ENCODE measurements at regions not wholly inside any gene's neighbourhood (a gene's known extent, or its start where the extent isn't known, plus 50 kb on each side); places are given as distances from the start of the nearest gene placed in this dataset.

DNA sequence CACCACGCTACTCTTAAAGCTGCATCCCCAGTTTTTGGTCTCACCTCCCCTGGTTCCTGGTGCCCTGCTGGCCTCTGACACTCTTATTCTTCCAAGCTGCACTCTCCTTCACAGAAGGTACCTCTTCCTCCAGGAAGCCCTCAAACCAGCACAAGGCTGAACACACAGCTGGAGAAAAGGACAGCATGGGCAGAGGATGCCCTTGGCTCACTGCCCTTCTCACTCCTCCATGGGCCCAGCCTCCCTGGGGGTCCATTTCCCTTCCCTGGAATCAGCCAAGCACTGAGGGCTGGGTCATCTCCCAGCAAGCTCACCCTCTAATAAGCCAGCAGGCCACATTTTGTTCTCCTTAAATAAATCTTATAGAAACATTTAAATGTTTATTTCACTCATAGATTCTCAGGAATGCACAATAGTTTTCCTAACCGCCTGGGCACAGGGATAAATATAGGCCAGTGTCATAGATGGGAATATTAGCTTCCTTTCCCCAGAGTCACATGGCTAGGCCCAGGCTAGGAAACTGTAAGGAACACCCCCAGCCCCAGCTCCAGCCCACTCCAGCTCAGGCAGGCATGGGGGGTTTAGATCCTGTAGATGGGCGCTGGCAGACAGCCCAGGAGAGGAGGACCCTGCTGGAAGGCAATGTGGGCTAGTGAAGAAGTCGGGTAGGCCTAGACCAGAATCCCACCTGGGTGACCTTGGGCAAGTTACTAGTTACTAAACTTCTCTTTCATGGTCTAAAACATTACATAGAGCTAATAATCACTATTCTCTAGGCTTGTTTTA is 51.5 kb downstream of the IRAG1 start:
- H3K4me3 ChIP-seq (ENCODE audit: low read length): no peak overlapping the region
- DNase-seq (ENCODE audit: low read depth): no peak
- TF ChIP-seq, protein P1, sequence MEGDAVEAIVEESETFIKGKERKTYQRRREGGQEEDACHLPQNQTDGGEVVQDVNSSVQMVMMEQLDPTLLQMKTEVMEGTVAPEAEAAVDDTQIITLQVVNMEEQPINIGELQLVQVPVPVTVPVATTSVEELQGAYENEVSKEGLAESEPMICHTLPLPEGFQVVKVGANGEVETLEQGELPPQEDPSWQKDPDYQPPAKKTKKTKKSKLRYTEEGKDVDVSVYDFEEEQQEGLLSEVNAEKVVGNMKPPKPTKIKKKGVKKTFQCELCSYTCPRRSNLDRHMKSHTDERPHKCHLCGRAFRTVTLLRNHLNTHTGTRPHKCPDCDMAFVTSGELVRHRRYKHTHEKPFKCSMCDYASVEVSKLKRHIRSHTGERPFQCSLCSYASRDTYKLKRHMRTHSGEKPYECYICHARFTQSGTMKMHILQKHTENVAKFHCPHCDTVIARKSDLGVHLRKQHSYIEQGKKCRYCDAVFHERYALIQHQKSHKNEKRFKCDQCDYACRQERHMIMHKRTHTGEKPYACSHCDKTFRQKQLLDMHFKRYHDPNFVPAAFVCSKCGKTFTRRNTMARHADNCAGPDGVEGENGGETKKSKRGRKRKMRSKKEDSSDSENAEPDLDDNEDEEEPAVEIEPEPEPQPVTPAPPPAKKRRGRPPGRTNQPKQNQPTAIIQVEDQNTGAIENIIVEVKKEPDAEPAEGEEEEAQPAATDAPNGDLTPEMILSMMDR (IDR thresholded peaks at IDR 0.05; ENCODE audit: insufficient read depth, low read depth, low read length, missing control alignments): no peak

DNA sequence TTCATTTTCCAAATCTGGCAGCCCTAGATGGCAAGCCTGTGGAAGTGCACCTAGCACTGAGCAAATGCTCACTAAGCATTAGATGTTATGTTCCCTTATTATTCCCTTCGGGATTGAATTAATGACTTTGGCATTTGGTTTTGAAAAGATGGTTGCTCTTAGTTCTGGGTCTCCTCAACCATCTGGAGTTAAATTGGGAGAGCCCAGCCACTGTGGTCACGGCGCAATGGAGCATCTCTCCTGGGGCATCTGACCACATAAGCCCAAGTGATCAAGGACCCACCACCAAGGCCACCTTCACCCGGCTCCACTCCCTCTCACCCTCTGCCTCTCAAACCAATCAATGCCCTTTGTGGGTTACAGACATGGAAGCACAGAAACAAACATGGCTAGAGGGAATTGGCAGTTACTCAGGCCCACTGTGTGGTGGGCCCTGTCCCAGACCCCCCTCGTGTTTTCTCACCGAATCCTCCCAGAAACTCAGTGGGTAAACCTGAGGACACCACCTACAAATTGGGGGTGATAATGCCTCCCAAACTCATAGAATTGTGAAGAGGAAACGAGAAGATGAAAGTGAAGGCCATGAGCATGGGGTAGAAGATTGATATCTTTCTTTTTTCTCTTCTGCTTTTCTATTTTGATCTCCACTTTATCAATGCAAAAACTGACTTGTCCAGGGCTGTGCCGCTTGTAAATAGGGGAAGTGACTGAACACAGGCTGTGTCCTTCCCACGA is 52.2 kb downstream of the IRAG1 start:
- H3K4me3 ChIP-seq (ENCODE audit: low read length): no peak overlapping the region
- no peak for DNase-seq (ENCODE audit: low read depth)
- TF ChIP-seq, protein P1 (IDR thresholded peaks at IDR 0.05; ENCODE audit: insufficient read depth, low read depth, low read length, missing control alignments): no peak

DNA sequence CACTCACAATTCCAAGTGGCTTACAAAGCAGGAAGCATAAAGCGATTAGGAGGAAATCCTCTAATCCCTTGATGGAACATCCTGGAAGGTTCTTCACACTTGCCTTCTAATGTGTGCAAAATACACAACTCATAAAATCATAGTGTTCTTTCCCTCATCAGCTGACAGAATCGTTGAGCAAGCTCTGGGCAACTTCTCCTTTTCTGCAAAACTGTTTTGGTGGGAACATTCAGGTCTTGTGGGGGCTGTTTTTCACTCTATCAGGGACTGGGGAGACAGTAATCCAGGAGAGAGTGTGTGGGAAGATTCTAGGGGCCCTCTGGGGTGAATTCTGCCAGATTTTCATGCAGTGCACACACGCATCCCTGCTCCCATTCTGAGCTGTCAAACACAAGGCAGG is 53.2 kb downstream of the IRAG1 start:
- TF ChIP-seq, protein P1 (IDR thresholded peaks at IDR 0.05; ENCODE audit: insufficient read depth, low read depth, low read length, missing control alignments): no peak
- no peak overlapping the region for H3K4me3 ChIP-seq (ENCODE audit: low read length)
- no peak for DNase-seq (ENCODE audit: low read depth)

DNA sequence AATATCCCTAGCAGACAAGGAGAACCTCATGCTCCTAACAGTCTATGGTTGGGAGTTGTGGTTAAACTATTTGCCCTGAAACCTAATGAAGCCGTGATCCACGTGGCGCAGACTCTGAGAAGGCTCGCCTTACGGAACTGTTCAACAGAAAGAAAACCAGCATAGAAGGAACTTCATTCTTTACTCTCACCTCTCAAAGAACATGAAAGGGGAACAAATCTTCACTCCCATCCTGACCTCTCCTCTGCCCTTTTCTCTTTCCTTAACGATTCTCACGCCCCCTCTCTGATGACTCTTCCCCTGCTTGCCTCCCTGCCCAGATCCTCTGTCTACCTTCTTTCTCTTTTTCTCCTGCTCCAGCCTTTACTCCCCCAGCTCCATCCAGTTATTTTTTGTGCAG is 54.2 kb downstream of the IRAG1 start:
- no peak for DNase-seq (ENCODE audit: low read depth)
- TF ChIP-seq, protein P1 (IDR thresholded peaks at IDR 0.05; ENCODE audit: insufficient read depth, low read depth, low read length, missing control alignments): no peak
- no peak overlapping the region for H3K4me3 ChIP-seq (ENCODE audit: low read length)

DNA sequence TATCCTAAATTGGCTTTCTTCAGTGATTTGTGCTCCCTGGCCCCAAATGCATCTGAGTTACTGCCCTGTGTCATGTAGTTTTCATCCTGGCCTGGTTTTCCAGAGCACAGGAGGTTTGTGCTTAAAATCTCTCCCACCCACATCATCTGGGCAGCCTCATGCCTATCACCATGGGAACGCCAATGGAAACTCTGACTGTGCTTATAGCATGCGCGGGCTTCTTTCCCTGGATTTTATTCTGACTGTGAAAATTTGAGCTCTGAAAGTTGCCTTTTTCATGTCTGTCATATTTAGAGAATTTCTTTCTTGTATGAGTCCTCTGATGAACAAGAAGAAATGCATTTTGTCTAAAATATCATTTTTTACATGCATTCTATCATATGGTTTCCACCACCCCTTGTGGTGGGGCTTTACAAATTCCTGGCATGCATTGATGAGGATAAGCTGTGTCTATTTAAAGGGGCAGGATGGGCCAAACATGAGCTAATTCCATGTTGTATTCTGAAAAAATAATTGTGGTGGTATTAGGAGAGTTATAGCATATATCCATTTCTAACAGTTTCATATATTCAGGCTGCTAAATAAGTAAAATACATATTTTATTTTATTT is 55.1 kb downstream of the IRAG1 start:
- TF ChIP-seq, protein P1 (IDR thresholded peaks at IDR 0.05; ENCODE audit: insufficient read depth, low read depth, low read length, missing control alignments): no peak
- H3K4me3 ChIP-seq (ENCODE audit: low read length): no peak overlapping the region
- no peak for DNase-seq (ENCODE audit: low read depth)

DNA sequence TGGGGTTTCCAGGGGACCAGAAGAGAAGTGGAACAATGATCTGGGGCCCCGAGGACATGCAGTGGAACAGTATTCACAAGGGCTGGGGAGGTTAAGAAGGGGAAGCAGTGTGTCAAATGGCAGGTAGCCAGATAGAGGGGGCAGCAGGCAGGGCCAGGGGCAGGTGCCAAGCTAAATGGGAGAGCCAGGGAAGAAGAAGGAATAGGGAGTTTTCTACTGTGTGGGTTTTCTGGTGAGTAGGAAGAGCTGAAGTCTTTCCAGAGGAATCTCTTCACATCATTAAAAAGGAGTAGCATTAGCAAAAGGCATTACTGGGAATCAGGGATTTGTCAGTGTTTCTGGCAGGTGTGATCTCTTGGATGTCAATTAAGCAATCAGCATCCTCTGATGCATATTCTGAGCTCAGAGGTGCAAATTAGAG is 55.8 kb downstream of the IRAG1 start:
- DNase-seq (ENCODE audit: low read depth): no peak
- TF ChIP-seq, protein P1 (IDR thresholded peaks at IDR 0.05; ENCODE audit: insufficient read depth, low read depth, low read length, missing control alignments): no peak
- no peak overlapping the region for H3K4me3 ChIP-seq (ENCODE audit: low read length)
